Left forelimb (tissue), 1 donor: ENCODE measurements at regions not wholly inside any gene's neighbourhood (a gene's known extent, or its start where the extent isn't known, plus 50 kb on each side); places are given as distances from the start of the nearest gene placed in this dataset.

Experiments used
- DNase-seq: peaks from one replicate; pipeline ENCODE4 v3.0.0-alpha.2; 2018; ENCODE audit warnings: low spot score

- no peak for DNase-seq
Observed at GRCh38 chr13:70634893-70635292, 526.6 kb upstream of the KLHL1 start.

DNA sequence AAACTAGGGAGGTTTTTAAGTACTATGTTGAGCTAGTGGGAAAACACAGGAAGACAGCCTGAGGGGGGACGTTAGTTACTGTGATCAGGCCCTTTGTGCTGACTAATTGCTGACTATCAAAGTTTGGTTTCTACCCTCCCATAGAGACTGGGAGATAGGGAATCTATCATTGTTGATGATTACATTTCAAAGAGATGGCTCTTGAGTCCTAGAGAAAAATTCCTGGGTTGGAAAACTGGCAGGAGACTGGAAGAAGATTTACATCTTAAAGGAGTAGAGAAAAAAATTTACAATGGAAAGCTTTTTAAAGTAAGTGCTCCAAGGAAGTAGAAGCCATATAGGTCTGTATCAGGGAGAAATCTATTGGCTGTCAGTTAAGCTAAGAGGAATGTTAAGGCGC is 522.0 kb upstream of the KLHL1 start:
- DNase-seq: no peak

- no peak for DNase-seq
Observed at GRCh38 chr13:70623239-70623638, 515.0 kb upstream of the KLHL1 start.

DNA sequence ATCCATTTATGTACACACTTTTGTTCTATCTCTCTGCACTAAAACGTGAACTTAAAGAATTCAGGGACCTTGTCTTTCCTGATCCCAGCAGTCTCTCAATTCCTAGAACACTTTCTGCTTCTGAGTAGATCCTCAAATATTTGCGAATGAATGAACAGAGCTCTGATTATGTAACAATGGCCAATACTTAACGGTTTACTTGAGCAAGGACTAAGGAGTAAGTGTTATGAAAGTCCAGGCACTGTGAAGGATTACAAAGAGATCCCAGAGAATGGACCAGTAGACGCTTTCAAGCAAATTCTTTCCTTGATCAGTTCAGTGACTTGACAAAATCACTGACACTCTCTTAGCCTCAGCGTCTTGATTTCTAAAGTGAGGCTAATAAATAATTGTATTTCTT is 514.5 kb upstream of the KLHL1 start:
- DNase-seq: no peak

DNA sequence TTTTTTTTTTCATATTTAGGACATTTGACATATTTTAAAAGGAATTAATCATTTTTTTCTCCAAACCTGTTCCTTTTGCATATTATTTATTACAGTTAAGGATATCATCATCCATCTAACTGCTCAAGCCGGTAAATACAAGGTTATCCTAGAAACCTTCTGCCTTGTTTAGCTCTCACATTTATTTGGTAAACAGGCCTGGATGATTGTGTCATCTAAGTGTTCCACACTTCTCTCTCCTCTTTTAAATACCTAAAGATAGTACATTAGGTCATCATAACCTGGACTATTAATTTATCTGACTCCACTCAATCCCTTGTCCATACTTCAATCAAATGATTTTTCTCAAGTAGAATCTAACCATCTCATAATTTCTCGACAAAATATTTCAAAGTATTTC is 511.7 kb upstream of the KLHL1 start:
- no peak for DNase-seq

DNA sequence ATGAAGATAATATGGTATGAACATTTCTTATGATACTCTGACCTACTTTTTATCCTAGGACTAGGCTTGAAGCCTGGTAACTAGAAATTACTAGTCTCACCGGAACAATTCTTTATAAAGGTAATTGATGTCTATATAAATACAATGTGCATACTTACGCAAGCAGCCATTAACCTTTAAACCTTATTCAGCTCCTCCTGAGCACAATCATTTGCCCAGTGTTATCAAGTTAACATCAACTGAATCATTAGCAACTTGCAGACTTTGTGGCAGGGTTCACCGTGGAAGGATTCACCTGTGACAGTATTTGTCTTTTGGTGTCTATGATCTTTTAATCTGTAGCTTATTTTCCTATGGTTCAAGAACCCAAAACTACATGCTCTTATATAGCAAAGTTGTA is 508.6 kb upstream of the KLHL1 start:
- no peak for DNase-seq

DNA sequence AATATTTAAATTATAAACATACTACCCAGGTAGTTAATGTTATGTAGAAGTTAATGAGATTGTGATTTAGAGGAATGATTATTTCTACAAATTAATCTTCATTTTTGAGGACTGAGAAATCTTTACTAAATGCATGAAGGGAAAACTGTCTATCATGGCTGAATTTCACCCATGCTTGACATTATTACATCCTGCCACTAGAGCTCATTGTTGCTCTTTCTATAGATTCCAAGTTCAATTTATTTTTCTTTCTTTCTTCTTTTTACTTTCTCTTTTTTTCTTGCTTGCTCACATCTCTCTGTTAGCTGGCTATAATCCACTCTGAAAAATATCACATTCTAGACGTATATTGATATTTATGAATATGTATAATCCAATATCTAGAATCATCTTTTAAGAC is 505.0 kb upstream of the KLHL1 start:
- DNase-seq: no peak

DNA sequence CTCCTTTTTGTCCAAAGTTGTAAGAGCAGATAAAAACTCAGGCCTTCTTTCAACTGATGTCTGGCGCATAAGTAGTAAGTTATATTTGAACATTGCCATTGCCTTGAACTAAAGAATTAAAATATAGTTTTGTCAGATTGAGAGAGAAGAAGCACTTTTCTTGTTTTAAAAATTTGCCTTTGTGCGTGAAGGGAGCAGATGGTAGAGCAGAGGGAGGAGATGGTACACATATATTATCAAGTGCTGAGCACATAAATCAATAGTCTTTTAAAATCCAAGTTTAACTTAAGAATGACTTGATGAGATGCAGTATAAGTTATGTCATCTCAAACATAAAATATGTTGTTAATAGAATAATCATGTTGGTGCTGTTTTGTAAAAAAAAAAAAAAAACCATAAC is 504.6 kb upstream of the KLHL1 start:
- no peak for DNase-seq

GRCh38 chr13:70604448-70604847 is 496.2 kb upstream of the KLHL1 start:
- DNase-seq: no peak

GRCh38 chr13:70593716-70594115 is 485.5 kb upstream of the KLHL1 start:
- DNase-seq: no peak

GRCh38 chr13:70585109-70585508 is 476.9 kb upstream of the KLHL1 start:
- no peak for DNase-seq

- no peak for DNase-seq
Observed at GRCh38 chr13:70580825-70581224, 472.6 kb upstream of the KLHL1 start.

DNA sequence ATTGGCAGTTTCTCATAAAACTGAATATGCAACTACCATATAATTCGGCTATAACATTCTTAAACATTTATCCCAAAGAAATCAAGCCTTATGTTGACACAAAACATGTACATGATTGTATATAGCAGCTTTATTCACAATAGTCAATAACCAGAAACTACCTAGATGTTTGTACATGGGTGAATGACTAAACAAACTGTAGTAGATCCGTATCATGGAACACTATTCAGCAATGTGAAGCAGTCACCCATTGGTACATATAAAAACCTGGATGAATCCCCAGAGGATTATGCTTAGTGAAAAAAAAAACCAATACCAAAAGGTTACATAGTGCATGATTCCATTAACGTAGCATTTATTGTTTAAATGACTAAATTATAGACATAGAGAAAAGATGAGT is 471.7 kb upstream of the KLHL1 start:
- DNase-seq: no peak

GRCh38 chr13:70571221-70571620 is 463.0 kb upstream of the KLHL1 start:
- no peak for DNase-seq

DNA sequence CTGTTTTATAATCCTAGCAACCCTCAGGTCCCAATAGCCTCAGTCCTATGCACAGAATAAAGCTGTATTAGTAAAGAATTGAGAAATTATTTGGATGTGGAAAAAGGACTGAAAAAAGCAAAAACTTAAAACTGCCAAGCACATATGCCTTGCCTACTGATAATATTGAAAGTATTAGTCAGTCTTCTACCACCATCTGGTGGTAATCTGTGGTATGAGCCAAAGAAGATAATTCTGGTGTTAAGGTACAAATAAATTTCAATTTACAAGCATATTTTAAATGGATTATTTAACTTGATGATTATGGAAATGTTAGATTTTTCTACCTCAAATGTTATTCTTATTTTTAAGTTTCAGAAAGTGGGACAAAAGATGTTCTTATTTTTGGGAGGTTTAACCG is 460.3 kb upstream of the KLHL1 start:
- DNase-seq: no peak

GRCh38 chr13:70544706-70545105 is 436.5 kb upstream of the KLHL1 start:
- DNase-seq: no peak

DNA sequence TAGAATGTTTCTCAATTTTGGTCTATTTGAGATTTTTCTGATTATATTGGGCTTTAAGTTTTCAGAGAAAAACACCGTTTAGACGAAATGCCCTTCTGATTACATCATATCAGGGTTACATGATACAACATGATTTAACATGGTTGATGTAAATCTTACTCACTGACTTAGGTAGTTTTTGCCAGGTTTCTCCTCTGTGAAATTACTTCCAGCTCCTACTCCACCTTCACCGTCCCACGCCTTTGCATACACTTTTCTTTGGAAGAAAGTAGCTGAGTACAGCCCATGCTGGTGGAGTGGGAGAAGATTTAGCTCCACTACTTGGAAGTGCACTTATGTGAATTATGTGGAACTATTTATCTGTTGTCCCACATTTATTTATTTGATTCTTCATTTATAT is 433.2 kb upstream of the KLHL1 start:
- DNase-seq: no peak

GRCh38 chr13:70534466-70534865 is 426.2 kb upstream of the KLHL1 start:
- no peak for DNase-seq

- DNase-seq: no peak
Observed at GRCh38 chr13:70529652-70530051, 421.4 kb upstream of the KLHL1 start.

DNA sequence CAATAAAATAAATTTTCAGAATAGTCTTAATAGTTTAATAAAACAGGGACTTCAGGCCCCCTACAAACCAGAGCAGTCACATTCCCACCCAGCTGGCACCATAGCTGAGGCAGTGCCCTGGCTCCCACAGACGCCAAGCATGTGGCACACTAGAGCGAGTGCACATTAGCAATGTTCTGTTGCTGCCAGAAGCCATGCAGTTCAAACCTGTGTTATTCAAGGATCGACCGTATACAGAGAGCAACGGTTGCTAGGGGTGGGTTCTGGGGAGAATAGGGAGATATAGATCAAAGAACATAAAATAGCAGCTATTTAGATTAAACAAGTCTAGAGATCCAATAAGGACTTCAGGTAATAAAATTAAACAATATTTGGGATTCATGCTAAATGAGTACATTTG is 419.3 kb upstream of the KLHL1 start:
- no peak for DNase-seq

DNA sequence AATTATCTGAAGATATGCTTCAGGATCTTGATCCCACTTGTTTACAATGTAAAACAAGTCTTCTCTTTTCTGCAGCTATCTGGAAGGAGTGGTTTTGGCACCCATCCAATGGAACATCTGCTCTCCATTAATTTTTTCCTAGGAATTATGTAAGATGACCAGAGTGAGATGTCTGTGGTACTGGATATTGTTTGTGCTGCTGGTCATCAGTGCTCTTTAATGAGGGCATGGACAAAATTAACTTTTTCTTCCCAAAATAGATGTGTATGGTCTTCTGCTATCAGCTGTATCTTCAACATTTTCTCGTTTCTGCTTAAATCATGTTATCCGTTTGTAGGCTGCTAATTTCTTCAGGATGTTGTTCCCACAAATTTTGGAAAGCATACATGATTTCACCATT is 415.4 kb upstream of the KLHL1 start:
- no peak for DNase-seq

DNA sequence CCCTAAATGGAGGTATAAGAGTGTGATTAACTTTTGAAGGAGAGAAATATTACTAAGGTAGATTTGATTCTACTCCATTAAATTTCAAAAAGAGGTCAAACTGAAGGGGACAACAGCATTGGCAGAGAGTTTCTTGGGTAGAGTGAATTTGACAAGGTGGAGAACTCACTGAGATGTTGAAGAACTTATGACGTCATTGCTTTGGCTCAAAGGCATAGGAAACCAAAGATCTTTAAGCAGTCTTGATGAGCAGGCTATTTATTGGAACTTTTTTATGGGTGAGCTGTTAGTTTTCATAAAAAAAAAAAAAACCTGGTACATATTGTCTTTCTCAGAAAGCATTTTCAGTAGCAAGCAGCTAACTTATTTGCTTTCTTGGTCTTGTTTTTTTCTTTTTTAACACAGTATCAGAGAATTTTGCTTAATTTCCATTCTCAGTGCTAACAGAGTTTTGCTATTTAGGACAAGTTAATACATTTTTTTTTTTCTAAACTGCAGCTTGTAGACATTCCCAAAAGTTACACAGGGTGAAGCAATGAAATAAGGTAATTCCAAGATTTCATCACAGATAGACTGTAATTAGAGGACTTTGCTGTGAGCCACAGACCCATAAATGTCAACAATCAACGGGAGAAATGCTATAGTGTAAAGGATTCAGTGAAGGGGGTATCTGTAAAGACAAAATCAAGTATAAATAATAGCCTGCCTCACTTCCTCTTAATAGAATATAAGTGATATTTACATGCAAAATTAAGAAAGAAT is 412.2 kb upstream of the KLHL1 start:
- DNase-seq: no peak

- DNase-seq: no peak
Observed at GRCh38 chr13:70518081-70518480, 409.8 kb upstream of the KLHL1 start.

DNA sequence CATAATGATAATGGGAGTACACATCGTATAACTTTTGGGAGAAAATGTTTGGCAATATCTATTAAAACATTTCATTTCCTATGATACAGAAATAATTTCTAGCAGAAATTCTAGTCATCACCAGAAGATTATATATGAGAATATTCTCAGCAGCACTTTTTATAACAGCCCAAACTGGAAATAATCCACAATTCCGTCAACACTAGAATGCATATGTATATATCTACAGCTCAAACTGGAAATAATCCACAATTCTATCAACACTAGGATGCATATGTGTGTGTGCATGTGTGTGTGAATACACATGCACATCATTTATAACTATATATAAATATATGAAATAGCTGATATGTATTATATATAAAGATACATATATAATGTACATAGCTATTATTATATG is 408.0 kb upstream of the KLHL1 start:
- DNase-seq: no peak
